ENCODE measurements at regions not wholly inside any gene's neighbourhood (a gene's known extent, or its start where the extent isn't known, plus 50 kb on each side); places are given as distances from the start of the nearest gene placed in this dataset.

- peaks cover 7 to 16% (median 8%) of the 10 kb centered on the region in 7 donors for H3K9me3 Mint-ChIP-seq
- H3K4me1 Mint-ChIP-seq, result peaks cover 11 to 14% (median 14%) of the 10 kb centered on the region in 3 donors
- peak overlapping the region in 1 of 8 donors; percentile 30 for H3K4me3 Mint-ChIP-seq
- peaks cover 5 to 13% of the 10 kb centered on the region in 2 donors for H3K36me3 Mint-ChIP-seq
- no peaks in the 10 kb centered on the region for H3K27me3 Mint-ChIP-seq
- ATAC-seq (ENCODE audit: low read depth in 2 of 2) (no peak), DNase-seq (no peak)
- H3K27ac Mint-ChIP-seq, result peak overlapping the region in 2 of 6 donors; percentile 12 to 57
These were observed 55.8 kb upstream of the ENPP6 start for GRCh38 chr4:184273166-184274147.

- peaks cover 22 to 38% (median 23%) of the 10 kb centered on the region in 3 donors for H3K4me1 Mint-ChIP-seq
- no peak overlapping the region for H3K27ac Mint-ChIP-seq
- H3K36me3 Mint-ChIP-seq, result peaks cover 7 to 11% of the 10 kb centered on the region in 2 donors
- H3K27me3 Mint-ChIP-seq, result no peaks in the 10 kb centered on the region
- ATAC-seq (ENCODE audit: low read depth in 2 of 2) (no peak), DNase-seq (no peak)
- peaks cover 0 to 11% (median 7%) of the 10 kb centered on the region in 7 donors for H3K9me3 Mint-ChIP-seq
- peak overlapping the region in 1 of 8 donors; percentile 17 for H3K4me3 Mint-ChIP-seq
These were observed 53.2 kb upstream of the ENPP6 start for GRCh38 chr4:184270808-184271413.

GRCh38 chr4:184269879-184270430, 52.3 kb upstream of the ENPP6 start:
- H3K4me1 Mint-ChIP-seq, result peaks cover 25 to 46% (median 32%) of the 10 kb centered on the region in 3 donors
- no peak for DNase-seq

GRCh38 chr4:184268584-184269160, 51.0 kb upstream of the ENPP6 start:
- peaks cover 29 to 52% (median 40%) of the 10 kb centered on the region in 3 donors for H3K4me1 Mint-ChIP-seq

More at GRCh38 chr4:184269879-184270430, 52.3 kb upstream of the ENPP6 start:
- Mint-ChIP-seq H3K4me3 (peak overlapping the region in 3 of 8 donors; percentile 16 to 49 (median 26)), H3K27ac (peak overlapping the region in 5 of 6 donors; percentile 9 to 89 (median 77)), H3K36me3 (peaks cover 7 to 10% of the 10 kb centered on the region in 2 donors), H3K9me3 (peaks cover 0 to 11% (median 7%) of the 10 kb centered on the region in 7 donors), H3K27me3 (no peaks in the 10 kb centered on the region)
- ATAC-seq (ENCODE audit: low read depth in 2 of 2), result no peak

GRCh38 chr4:184267673-184268583, 50.3 kb upstream of the ENPP6 start:
- no peaks in the 10 kb centered on the region for H3K27me3 Mint-ChIP-seq
- peak; percentile 84 for DNase-seq
- peak overlapping the region; percentile 48 to 95 (median 87) for H3K4me3 Mint-ChIP-seq
- H3K4me1 Mint-ChIP-seq, result peaks cover 29 to 52% (median 40%) of the 10 kb centered on the region in 3 donors
- peak overlapping the region; percentile 92 to 99 (median 97) for H3K27ac Mint-ChIP-seq
- ATAC-seq (ENCODE audit: low read depth in 2 of 2), result peak; percentile 93 to 95
- peaks cover 7 to 10% of the 10 kb centered on the region in 2 donors for H3K36me3 Mint-ChIP-seq
- H3K9me3 Mint-ChIP-seq, result peaks cover 0 to 11% (median 7%) of the 10 kb centered on the region in 7 donors

More at GRCh38 chr4:184268584-184269160, 51.0 kb upstream of the ENPP6 start:
- Mint-ChIP-seq H3K27me3 (no peaks in the 10 kb centered on the region), H3K27ac (peak overlapping the region; percentile 92 to 99 (median 97)), H3K36me3 (peaks cover 7 to 10% of the 10 kb centered on the region in 2 donors), H3K9me3 (peaks cover 0 to 11% (median 7%) of the 10 kb centered on the region in 7 donors), H3K4me3 (peak overlapping the region; percentile 48 to 95 (median 87))
- DNase-seq (no peak), ATAC-seq (ENCODE audit: low read depth in 2 of 2) (no peak)
